K562 (cell line): ENCODE measurements at regions not wholly inside any gene's neighbourhood (a gene's known extent, or its start where the extent isn't known, plus 50 kb on each side); places are given as distances from the start of the nearest gene placed in this dataset.

Experiments used
- IRF2 ChIP-seq: sonication (generic); formaldehyde crosslinking; IDR thresholded peaks from 2 replicates; pipeline ENCODE4 v1.8.1; 2022; ENCODE audit warnings: mild to moderate bottlenecking, missing genetic modification reagents
- JUN ChIP-seq, 2 experiments: sonication (generic) in 1 of 2; formaldehyde crosslinking in 1 of 2; IDR thresholded peaks; 2 replicates each; pipeline versions ENCODE4 v1.6.1 to v1.8.0; 2012 to 2022; ENCODE audit warnings: borderline replicate concordance in 2 of 2, mild to moderate bottlenecking in 2 of 2, improper control_type of control experiment in 1 of 2, low read depth in 1 of 2, low read length in 1 of 2, missing genetic modification reagents in 1 of 2
- PCBP2 ChIP-seq: fragments of 200-400 bp; formaldehyde crosslinking; IDR thresholded peaks from 2 replicates; pipeline ENCODE4 v1.6.1; 2018; ENCODE audit warnings: low read length, low read depth, mild to moderate bottlenecking, moderate library complexity; ENCODE audit not compliant: poor library complexity, severe bottlenecking
- POLR2B ChIP-seq: fragments of 450-650 bp; IDR thresholded peaks from 2 replicates; pipeline ENCODE4 v1.6.1; 2018; ENCODE audit warnings: low read depth; ENCODE audit not compliant: partially characterized antibody
- SOX6 ChIP-seq: fragments of 450-650 bp; IDR thresholded peaks from 2 replicates; pipeline ENCODE4 v1.6.1; 2014; ENCODE audit warnings: mild to moderate bottlenecking
- SRSF3 ChIP-seq: fragments of 200-400 bp; formaldehyde crosslinking; IDR thresholded peaks from 2 replicates; pipeline ENCODE4 v1.6.1; 2016; ENCODE audit warnings: mild to moderate bottlenecking, low read length, moderate library complexity; ENCODE audit not compliant: insufficient read depth
- TF ChIP-seq, protein P1 (sequence below): fragments of 200-800 bp; sonication (Bioruptor generic); IDR thresholded peaks from 2 replicates; pipeline ENCODE4 v1.6.1; 2016; ENCODE audit warnings: missing genetic modification characterization, missing compliant biosample characterization
- TF ChIP-seq, protein P2 (sequence below): fragments of 250-450 bp; sonication (Bioruptor Pico); IDR thresholded peaks from 2 replicates; pipeline ENCODE4 v1.8.0; 2022; ENCODE audit warnings: inconsistent platforms

DNA sequence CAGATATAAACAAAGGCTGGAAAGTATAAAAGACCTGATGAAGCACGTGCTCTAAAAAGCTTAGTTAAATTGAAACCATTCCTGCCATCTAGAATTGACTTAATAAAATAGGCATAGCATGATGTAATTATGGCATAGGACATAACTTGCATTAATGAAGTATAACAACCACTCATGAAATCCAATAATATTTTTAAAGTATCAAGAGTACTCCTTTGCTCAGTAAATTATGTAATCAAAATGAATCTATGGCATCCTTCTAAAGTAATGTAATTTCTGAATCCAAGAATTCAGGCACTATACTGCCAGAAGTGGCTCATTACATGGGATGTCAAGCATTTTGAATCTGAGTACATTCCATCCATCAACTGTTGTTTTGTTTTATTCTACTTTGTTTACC, 548.5 kb upstream of the NRP1 start (continued):
- TF ChIP-seq, protein P1, sequence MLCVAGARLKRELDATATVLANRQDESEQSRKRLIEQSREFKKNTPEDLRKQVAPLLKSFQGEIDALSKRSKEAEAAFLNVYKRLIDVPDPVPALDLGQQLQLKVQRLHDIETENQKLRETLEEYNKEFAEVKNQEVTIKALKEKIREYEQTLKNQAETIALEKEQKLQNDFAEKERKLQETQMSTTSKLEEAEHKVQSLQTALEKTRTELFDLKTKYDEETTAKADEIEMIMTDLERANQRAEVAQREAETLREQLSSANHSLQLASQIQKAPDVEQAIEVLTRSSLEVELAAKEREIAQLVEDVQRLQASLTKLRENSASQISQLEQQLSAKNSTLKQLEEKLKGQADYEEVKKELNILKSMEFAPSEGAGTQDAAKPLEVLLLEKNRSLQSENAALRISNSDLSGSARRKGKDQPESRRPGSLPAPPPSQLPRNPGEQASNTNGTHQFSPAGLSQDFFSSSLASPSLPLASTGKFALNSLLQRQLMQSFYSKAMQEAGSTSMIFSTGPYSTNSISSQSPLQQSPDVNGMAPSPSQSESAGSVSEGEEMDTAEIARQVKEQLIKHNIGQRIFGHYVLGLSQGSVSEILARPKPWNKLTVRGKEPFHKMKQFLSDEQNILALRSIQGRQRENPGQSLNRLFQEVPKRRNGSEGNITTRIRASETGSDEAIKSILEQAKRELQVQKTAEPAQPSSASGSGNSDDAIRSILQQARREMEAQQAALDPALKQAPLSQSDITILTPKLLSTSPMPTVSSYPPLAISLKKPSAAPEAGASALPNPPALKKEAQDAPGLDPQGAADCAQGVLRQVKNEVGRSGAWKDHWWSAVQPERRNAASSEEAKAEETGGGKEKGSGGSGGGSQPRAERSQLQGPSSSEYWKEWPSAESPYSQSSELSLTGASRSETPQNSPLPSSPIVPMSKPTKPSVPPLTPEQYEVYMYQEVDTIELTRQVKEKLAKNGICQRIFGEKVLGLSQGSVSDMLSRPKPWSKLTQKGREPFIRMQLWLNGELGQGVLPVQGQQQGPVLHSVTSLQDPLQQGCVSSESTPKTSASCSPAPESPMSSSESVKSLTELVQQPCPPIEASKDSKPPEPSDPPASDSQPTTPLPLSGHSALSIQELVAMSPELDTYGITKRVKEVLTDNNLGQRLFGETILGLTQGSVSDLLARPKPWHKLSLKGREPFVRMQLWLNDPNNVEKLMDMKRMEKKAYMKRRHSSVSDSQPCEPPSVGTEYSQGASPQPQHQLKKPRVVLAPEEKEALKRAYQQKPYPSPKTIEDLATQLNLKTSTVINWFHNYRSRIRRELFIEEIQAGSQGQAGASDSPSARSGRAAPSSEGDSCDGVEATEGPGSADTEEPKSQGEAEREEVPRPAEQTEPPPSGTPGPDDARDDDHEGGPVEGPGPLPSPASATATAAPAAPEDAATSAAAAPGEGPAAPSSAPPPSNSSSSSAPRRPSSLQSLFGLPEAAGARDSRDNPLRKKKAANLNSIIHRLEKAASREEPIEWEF (CRISPR knock-in tag), result no peak
- TF ChIP-seq SRSF3 (no peak), IRF2 (CRISPR knock-in tag) (no peak), JUN (IDR thresholded peaks at IDR 0.05; ENCODE audit: borderline replicate concordance, low read depth, low read length) (no peak), JUN (CRISPR knock-in tag; IDR thresholded peaks at IDR 0.05; ENCODE audit: borderline replicate concordance) (no peak), PCBP2 (no peak), POLR2B (no peak), SOX6 (no peak)
- TF ChIP-seq, protein P2, sequence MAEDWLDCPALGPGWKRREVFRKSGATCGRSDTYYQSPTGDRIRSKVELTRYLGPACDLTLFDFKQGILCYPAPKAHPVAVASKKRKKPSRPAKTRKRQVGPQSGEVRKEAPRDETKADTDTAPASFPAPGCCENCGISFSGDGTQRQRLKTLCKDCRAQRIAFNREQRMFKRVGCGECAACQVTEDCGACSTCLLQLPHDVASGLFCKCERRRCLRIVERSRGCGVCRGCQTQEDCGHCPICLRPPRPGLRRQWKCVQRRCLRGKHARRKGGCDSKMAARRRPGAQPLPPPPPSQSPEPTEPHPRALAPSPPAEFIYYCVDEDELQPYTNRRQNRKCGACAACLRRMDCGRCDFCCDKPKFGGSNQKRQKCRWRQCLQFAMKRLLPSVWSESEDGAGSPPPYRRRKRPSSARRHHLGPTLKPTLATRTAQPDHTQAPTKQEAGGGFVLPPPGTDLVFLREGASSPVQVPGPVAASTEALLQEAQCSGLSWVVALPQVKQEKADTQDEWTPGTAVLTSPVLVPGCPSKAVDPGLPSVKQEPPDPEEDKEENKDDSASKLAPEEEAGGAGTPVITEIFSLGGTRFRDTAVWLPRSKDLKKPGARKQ (CRISPR knock-in tag), result no peak
